ENCODE measurements at regions not wholly inside any gene's neighbourhood (a gene's known extent, or its start where the extent isn't known, plus 50 kb on each side); places are given as distances from the start of the nearest gene placed in this dataset.
"Not testable (repeated sequence)": the region's sequence is repeated elsewhere in the genome, so short reads cannot be mapped to it uniquely, and the experiment has no call there.

GRCh38 chr20:29300579-29301551, 1956.6 kb upstream of the DEFB115 start:
- TF ChIP-seq CTCF (conservative IDR thresholded peaks at IDR 0.05; ENCODE audit: low read depth, low read length): no peak
- H3K4me3 ChIP-seq (ENCODE audit: low read length): no peak overlapping the region
- no peak for DNase-seq (ENCODE audit: low read depth)

- H3K4me3 ChIP-seq (ENCODE audit: low read length): no peak overlapping the region
Observed at GRCh38 chr20:29301624-29302259, 1955.7 kb upstream of the DEFB115 start.

GRCh38 chr20:29302979-29303644, 1954.4 kb upstream of the DEFB115 start:
- no peak for TF ChIP-seq CTCF (conservative IDR thresholded peaks at IDR 0.05; ENCODE audit: low read depth, low read length)
- no peak overlapping the region for H3K4me3 ChIP-seq (ENCODE audit: low read length)
- no peak for DNase-seq (ENCODE audit: low read depth)

More at GRCh38 chr20:29301624-29302259, 1955.7 kb upstream of the DEFB115 start:
- TF ChIP-seq CTCF (conservative IDR thresholded peaks at IDR 0.05; ENCODE audit: low read depth, low read length): no peak
- DNase-seq (ENCODE audit: low read depth): no peak

GRCh38 chr20:29306390-29307072, 1950.9 kb upstream of the DEFB115 start:
- TF ChIP-seq CTCF (conservative IDR thresholded peaks at IDR 0.05; ENCODE audit: low read depth, low read length): no peak
- DNase-seq (ENCODE audit: low read depth): no peak
- no peak overlapping the region for H3K4me3 ChIP-seq (ENCODE audit: low read length)

GRCh38 chr20:29307484-29307883, 1950.0 kb upstream of the DEFB115 start:
- not testable (repeated sequence) for H3K4me3 ChIP-seq (ENCODE audit: low read length); DNase-seq (ENCODE audit: low read depth)

- H3K4me3 ChIP-seq (ENCODE audit: low read length); DNase-seq (ENCODE audit: low read depth): not testable (repeated sequence)
Observed at GRCh38 chr20:29308956-29309355, 1948.5 kb upstream of the DEFB115 start.

GRCh38 chr20:29309481-29309880, 1948.0 kb upstream of the DEFB115 start:
- DNase-seq (ENCODE audit: low read depth); H3K4me3 ChIP-seq (ENCODE audit: low read length): not testable (repeated sequence)

- not testable (repeated sequence) for DNase-seq (ENCODE audit: low read depth); H3K4me3 ChIP-seq (ENCODE audit: low read length)
Observed at GRCh38 chr20:29311046-29311445, 1946.4 kb upstream of the DEFB115 start.

- H3K4me3 ChIP-seq (ENCODE audit: low read length); DNase-seq (ENCODE audit: low read depth): not testable (repeated sequence)
Observed at GRCh38 chr20:29312679-29313078, 1944.8 kb upstream of the DEFB115 start.

Data from retinal pigment epithelial cell (primary cell).